LNCAP (cell line): ENCODE measurements at regions not wholly inside any gene's neighbourhood (a gene's known extent, or its start where the extent isn't known, plus 50 kb on each side); places are given as distances from the start of the nearest gene placed in this dataset.

Experiments used
- CTCF ChIP-seq: fragments of 450-650 bp; IDR thresholded peaks from 2 replicates; pipeline ENCODE4 v1.5.1; 2017; ENCODE audit warnings: mild to moderate bottlenecking

DNA sequence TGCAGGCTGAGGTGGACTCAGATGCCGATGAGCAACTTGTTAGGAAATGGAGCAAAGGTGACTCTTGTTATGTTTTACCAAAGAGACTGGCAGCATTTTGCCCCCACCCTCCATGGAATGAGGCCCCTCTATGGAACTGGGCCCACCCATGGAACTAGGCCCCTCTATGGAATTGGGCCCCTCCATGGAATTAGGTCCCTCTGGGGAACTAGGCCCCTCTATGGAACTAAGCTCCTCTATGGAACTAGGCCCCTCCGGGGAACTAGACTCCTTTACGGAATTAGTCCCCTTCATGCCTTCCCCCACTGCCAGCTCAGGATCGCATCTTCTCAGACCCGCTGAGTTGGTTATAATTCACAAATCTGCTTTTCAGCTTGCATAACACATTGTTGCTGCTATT is 144.9 kb downstream of the THBS2 start:
- TF ChIP-seq CTCF = no peak

- TF ChIP-seq CTCF = no peak
These were observed 147.5 kb downstream of the THBS2 start for GRCh38 chr6:169106176-169106575.

DNA sequence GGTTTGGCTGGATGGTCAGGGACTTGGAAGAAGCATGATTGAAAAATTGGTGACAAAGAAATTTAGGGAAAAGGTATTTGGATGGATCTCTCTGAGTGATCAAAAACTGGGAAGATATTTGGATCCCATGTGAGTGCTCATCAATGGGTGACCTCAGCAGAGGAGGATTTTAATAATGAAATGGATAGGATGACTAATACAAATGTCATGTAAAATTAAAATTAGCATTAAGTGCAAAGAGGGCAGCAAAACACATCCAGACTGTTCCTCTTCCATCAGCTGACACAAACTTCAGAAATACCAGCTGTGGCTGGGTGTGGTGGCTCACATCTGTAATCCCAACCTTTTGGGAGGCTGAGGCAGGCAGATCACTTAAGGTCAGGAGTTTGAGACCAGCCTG is 151.7 kb downstream of the THBS2 start:
- TF ChIP-seq CTCF = no peak

DNA sequence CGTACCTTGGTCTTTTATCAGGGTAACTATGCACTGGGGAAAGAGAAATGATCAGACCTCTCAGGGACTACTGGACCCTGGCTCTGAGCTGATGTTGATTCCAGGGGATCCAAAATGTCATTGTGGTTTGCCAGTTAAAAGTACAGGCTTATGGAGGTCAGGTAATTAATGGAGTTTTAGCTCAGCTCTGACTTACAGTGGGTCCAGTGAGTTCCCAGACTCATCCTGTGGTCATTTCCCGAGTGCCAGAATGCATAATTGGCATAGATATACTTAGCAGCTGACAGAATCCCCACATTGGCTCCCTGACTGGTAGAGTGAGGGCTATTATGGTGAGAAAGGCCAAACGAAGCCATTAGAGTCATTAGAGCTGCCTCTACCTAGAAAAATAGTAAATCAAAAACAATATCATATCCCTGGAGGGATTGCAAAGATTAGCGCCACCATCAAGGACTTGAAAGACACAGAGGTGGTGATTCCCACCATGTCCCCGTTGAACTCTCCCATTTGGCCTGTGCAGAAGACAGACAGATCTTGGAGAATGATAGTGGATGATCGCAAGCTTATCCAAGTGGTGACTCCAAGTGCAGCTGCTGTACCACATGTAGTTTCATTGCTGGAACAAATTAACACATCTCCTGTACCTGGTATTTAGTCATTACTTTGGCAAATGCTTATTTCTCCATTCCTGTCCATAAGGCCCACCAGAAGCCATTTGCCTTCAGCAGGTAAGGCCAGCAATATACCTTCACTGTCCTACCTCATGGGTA is 152.4 kb downstream of the THBS2 start:
- no peak for TF ChIP-seq CTCF

- TF ChIP-seq CTCF = no peak
These were observed 154.0 kb downstream of the THBS2 start for GRCh38 chr6:169099411-169100202.

DNA sequence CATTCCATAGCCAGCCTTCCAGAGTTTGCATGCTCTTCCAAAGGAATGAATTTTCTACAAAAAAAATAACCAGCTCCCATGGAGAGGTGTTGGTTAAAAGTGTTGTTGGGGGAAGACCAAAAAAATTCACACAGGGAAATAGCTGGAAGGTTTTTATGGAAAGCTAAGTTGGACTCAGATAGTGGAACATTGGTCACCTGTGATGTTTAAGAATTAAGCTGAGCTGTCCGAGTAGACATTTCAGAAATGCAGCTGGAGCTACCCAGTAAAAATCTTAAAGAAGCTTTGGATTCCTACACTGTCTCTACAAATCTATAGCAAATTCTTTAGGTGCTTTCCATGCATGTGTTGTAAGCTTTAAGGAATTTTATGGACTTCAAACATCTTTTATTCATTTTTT is 155.5 kb downstream of the THBS2 start:
- TF ChIP-seq CTCF = no peak

DNA sequence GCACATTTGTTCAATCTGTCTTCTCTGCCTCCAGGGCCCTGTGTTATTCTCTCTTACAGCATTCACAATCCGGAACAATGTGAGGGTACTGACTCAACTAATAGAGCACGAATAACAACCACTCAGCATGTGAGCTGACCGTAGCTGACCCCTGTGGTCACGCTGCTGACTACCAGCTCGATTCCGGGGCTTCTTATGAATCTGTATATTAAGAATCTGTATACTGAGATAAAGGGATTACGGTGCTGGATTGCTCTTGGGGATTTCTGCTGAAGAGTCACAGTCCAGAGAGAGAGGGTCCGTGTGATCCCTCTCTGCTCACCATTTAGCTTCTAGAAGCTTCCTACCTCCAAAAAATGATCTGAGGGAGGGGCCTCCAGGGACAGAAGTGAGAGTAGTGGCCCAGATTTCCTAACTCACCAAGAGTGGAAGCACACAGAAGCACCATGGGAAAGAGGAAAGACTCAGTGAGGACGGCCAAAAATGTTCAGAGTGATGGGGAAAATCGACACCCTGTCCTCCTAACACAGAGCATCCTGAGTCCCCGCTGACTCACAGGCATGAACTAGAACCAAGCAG is 156.2 kb downstream of the THBS2 start:
- no peak for TF ChIP-seq CTCF
